Kidney (tissue), 13 donors: ENCODE measurements at regions not wholly inside any gene's neighbourhood (a gene's known extent, or its start where the extent isn't known, plus 50 kb on each side); places are given as distances from the start of the nearest gene placed in this dataset.

Source experiments
- DNase-seq, 5 donors: peaks; one replicate each; pipeline ENCODE4 v3.0.0-alpha.2; 2013 to 2020
- FAIRE-seq: peaks from 2 replicates; lab custom pipeline; 2012; peaks lifted over from hg19 to GRCh38; lab: Jason Lieb, UNC
- H3K27ac ChIP-seq, 2 donors: one replicate each; pipeline ENCODE4 v1.7.0; 2013; ENCODE audit warnings: low read depth in 2 of 2, low read length in 2 of 2, inconsistent platforms in 1 of 2
- H3K27me3 ChIP-seq: one replicate; pipeline ENCODE4 v1.7.1; 2013; ENCODE audit warnings: low read length, inconsistent platforms; ENCODE audit not compliant: control insufficient read depth, insufficient read depth
- H3K36me3 ChIP-seq, 3 donors: one replicate each; pipeline versions ENCODE4 v1.7.0 to v1.7.1; 2013; ENCODE audit warnings: low read length in 3 of 3, control low read depth in 1 of 3, inconsistent platforms in 1 of 3; ENCODE audit not compliant: insufficient read depth in 3 of 3, control insufficient read depth in 2 of 3
- H3K4me1 ChIP-seq, 3 donors: one replicate each; pipeline versions ENCODE4 v1.7.0 to v1.7.1; 2013; ENCODE audit warnings: low read length in 3 of 3, inconsistent platforms in 1 of 3, low read depth in 1 of 3; ENCODE audit not compliant: control insufficient read depth in 2 of 3, insufficient read depth in 2 of 3
- H3K4me3 ChIP-seq, 3 donors: one replicate each; pipeline versions ENCODE4 v1.7.0 to v1.8.1; 2013; ENCODE audit warnings: low read length in 3 of 3, control low read depth in 1 of 3, inconsistent platforms in 1 of 3
- H3K9ac ChIP-seq, 3 donors: one replicate each; pipeline versions ENCODE4 v1.7.0 to v1.7.1; 2013; ENCODE audit warnings: low read length in 3 of 3, control low read depth in 1 of 3, inconsistent platforms in 1 of 3
- H3K9me3 ChIP-seq, 3 donors: one replicate each; pipeline versions ENCODE4 v1.7.0 to v1.7.1; 2013; ENCODE audit warnings: low read length in 3 of 3, control low read depth in 1 of 3, inconsistent platforms in 1 of 3; ENCODE audit not compliant: control insufficient read depth in 2 of 3, insufficient read depth in 1 of 3
- CTCF ChIP-seq: IDR thresholded peaks from 3 replicates; pipeline ENCODE4 v1.5.1; 2012; ENCODE audit warnings: mild to moderate bottlenecking, moderate library complexity, borderline replicate concordance; ENCODE audit not compliant: insufficient read depth; ENCODE audit errors: extremely low read depth
- intact Hi-C: fragments of 100-400 bp; cut with DNase I; formaldehyde crosslinking; loops from one replicate; pipeline ENCODE4 v1.11.1; 2022
- donor health status: control.
- donor health status: control.
- donor health status: control.
- donor health status: control.
- donor health status: control.
- donor health status: DM: yes; HTN: yes; CAD: no.
- donor health status: Normal renal cell carcinoma (clear cell type).

DNA sequence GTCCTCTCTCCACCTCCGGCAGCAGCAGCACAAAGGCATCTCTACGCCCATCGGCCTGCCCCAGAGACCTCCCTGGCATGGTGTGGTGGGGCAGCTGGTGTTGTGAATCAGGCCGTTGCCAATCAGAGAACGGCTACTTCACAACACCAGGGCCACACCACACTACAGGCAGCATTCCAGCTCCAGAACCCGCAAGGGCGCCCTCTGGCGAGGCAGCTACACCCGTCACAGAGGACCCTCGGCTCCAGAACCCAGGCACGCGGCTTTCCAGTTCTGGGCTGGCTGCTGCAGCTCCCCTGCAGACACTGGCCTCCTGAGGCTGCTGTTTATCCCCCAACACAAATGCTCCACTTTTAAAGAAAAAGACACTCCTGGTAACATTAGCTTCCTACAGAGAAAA is 127.5 kb upstream of the TOPAZ1 start:
- H3K36me3 ChIP-seq, result no peaks in the 10 kb centered on the region
- no peaks in the 10 kb centered on the region for H3K9me3 ChIP-seq
- peak in 4 of 5 donors; percentile 22 to 45 (median 43) for DNase-seq
- H3K4me3 ChIP-seq, result no peak overlapping the region
- intact Hi-C loops, result no loop called here
- no peak for FAIRE-seq
- no peaks in the 10 kb centered on the region for H3K4me1 ChIP-seq
- peak; percentile 23 for TF ChIP-seq CTCF
- no peaks in the 10 kb centered on the region for H3K27me3 ChIP-seq
- no peak overlapping the region for H3K27ac ChIP-seq
- H3K9ac ChIP-seq, result no peak overlapping the region

GRCh38 chr3:44117239-44117638 is 124.4 kb upstream of the TOPAZ1 start:
- Histone ChIP-seq H3K9ac (no peak overlapping the region), H3K4me3 (no peak overlapping the region), H3K4me1 (no peaks in the 10 kb centered on the region), H3K27ac (no peak overlapping the region), H3K36me3 (no peaks in the 10 kb centered on the region), H3K9me3 (no peaks in the 10 kb centered on the region), H3K27me3 (no peaks in the 10 kb centered on the region)
- DNase-seq, result peak in 4 of 5 donors; percentile 24 to 45 (median 37)
- no peak for FAIRE-seq
- TF ChIP-seq CTCF, result no peak
- intact Hi-C loops, result no loop called here

GRCh38 chr3:44117736-44118135 is 124.0 kb upstream of the TOPAZ1 start:
- H3K4me3 ChIP-seq, result no peak overlapping the region
- intact Hi-C loops, result no loop called here

More at GRCh38 chr3:44117736-44118135, 124.0 kb upstream of the TOPAZ1 start:
- FAIRE-seq (no peak), DNase-seq (no peak)
- TF ChIP-seq CTCF, result no peak
- Histone ChIP-seq H3K36me3 (no peaks in the 10 kb centered on the region), H3K27ac (no peak overlapping the region), H3K27me3 (no peaks in the 10 kb centered on the region), H3K9ac (no peak overlapping the region), H3K4me1 (no peaks in the 10 kb centered on the region), H3K9me3 (no peaks in the 10 kb centered on the region)
